ENCODE measurements at regions not wholly inside any gene's neighbourhood (a gene's known extent, or its start where the extent isn't known, plus 50 kb on each side); places are given as distances from the start of the nearest gene placed in this dataset.
A peak's percentile ranks its signal among the peaks of the same experiment; 100 is the strongest.

DNA sequence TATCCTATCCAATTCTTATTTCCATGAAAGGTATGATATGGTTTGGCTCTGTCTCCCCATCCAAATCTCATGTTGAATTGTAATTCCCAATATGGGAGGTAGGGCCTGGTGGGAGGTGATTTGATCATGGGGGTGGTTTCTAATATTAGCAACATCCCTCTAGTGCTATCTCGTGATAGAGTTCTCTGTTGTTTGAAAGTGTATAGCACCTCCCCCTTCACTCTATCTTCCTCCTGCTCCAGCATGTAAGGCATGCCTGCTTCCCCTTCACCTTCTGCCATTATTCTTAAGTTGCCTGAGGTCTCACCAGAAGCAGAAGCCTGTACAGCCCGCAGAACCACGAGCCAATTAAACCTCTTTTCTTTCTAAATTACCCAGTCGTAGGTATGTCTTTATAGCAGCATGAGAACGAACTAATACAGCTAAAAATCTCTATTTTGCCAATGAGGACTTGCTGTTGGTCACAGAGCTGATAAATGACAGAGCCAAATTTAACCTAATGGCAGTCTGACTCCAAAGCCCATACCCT lies 247.2 kb downstream of the HNRNPD start:
- Histone ChIP-seq H2BK5ac (ENCODE audit: low read length) (no peak overlapping the region), H3K79me2 (ENCODE audit: control insufficient read depth, insufficient read depth, low read length) (no peaks in the 10 kb centered on the region), H3K79me1 (ENCODE audit: low read length) (no peaks in the 10 kb centered on the region), H2AK5ac (ENCODE audit: low read length) (no peak overlapping the region), H4K5ac (ENCODE audit: low read length) (no peak overlapping the region), H3K4me2 (ENCODE audit: low read length) (no peak overlapping the region), H3K18ac (ENCODE audit: low read length) (no peak overlapping the region), H3K56ac (ENCODE audit: low read length) (no peak overlapping the region), H2BK120ac (ENCODE audit: low read depth, low read length) (no peak overlapping the region), H3K23ac (ENCODE audit: low read length) (no peak overlapping the region), H2BK15ac (replicated peaks; ENCODE audit: low read depth) (no peak overlapping the region), H3K27me3 (ENCODE audit: insufficient read depth, low read length, poor library complexity) (no peaks in the 10 kb centered on the region), H3K4ac (ENCODE audit: low read depth, low read length) (no peak overlapping the region), H3K27ac (ENCODE audit: low read depth, low read length) (no peak overlapping the region), H4K8ac (ENCODE audit: low read depth, low read length) (no peak overlapping the region), H3K4me3 (ENCODE audit: low read length) (no peak overlapping the region), H3K9ac (ENCODE audit: low read length) (no peak overlapping the region), H3K4me1 (ENCODE audit: control insufficient read depth, low read depth, low read length) (no peaks in the 10 kb centered on the region), H3K36me3 (ENCODE audit: control insufficient read depth, insufficient read depth, low read length) (no peaks in the 10 kb centered on the region)
- WGBS (ENCODE audit: extremely low coverage, insufficient coverage, low lambda C conversion rate) = no CpG with 5 or more reads among the region's 5 CpGs
- no peak for DNase-seq

DNA sequence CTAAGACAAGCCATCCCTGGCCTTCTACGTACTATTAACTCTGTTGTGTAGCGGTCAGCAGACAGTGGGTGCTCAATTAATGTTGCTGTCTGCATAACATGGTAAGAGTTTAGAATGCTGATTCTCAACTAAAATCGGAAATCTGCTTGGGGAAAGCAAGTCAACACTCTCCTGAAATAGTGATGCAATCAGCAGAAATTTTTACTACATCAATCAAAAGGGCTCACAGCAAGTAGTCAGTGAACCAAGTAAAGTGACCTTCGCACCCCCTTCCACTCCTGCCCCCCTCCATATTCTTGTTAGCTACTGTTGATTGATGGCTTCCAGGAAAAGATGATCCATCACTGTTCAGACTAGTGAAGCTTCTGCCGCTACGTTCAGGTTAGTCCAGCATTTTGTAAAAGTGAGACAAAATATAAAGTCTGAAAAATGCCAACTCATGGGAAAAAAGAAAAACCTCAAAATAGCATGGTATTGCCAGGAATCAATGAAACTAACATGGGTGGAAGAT lies 247.9 kb downstream of the HNRNPD start:
- Histone ChIP-seq H3K4ac (ENCODE audit: low read depth, low read length) (no peak overlapping the region), H4K5ac (ENCODE audit: low read length) (no peak overlapping the region), H3K23ac (ENCODE audit: low read length) (no peak overlapping the region), H3K56ac (ENCODE audit: low read length) (no peak overlapping the region), H3K4me2 (ENCODE audit: low read length) (no peak overlapping the region), H3K18ac (ENCODE audit: low read length) (no peak overlapping the region), H3K27me3 (ENCODE audit: insufficient read depth, low read length, poor library complexity) (no peaks in the 10 kb centered on the region), H4K8ac (ENCODE audit: low read depth, low read length) (no peak overlapping the region), H2BK120ac (ENCODE audit: low read depth, low read length) (no peak overlapping the region), H2BK15ac (replicated peaks; ENCODE audit: low read depth) (no peak overlapping the region), H3K4me3 (ENCODE audit: low read length) (no peak overlapping the region), H3K36me3 (ENCODE audit: control insufficient read depth, insufficient read depth, low read length) (no peaks in the 10 kb centered on the region), H2AK5ac (ENCODE audit: low read length) (no peak overlapping the region), H3K9ac (ENCODE audit: low read length) (no peak overlapping the region), H3K4me1 (ENCODE audit: control insufficient read depth, low read depth, low read length) (no peaks in the 10 kb centered on the region), H3K79me2 (ENCODE audit: control insufficient read depth, insufficient read depth, low read length) (no peaks in the 10 kb centered on the region), H2BK5ac (ENCODE audit: low read length) (no peak overlapping the region), H3K79me1 (ENCODE audit: low read length) (no peaks in the 10 kb centered on the region), H3K27ac (ENCODE audit: low read depth, low read length) (no peak overlapping the region)
- no CpG with 5 or more reads among the region's 6 CpGs for WGBS (ENCODE audit: extremely low coverage, insufficient coverage, low lambda C conversion rate)
- DNase-seq = no peak

DNA sequence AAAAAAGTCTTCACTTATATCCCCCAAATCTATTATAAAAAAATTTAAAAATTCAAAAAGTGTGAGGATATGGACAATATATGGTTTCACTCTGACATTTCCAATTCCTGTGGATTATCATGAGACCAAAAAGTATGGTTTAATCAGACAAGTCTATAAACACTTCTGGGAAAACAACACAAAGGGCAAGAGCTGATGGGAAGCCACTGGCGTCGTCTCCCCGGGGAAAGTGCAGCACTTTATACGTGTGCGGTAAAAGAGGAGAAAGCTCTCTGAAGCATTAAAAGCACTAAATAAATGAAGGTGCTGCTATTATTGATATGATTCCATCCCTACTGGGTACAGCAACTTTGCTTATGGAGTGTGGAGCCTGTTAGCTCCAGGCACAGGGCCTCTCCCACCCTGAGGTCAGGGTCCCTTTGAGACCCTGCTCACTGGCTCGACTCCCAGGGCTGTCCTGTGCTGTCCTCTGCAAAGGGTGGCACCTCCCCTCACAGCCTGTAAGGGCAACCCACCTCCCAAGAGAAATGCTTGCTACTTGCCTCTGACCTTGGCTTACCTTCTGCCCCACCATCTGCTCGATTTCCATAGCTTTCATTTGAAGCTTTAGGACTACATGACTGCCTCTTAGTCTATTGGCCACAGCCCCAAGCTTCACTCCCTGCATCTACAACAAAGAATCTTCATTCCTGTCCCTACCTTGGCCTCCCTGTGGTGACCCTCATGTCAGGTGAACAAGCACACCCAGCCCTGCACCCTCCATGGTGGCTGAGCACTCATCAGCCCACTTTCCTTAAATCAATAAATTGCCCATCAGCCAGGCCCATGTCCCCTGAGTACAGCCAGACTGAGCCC lies 248.6 kb downstream of the HNRNPD start:
- Histone ChIP-seq H3K27ac (ENCODE audit: low read depth, low read length) (no peak overlapping the region), H4K5ac (ENCODE audit: low read length) (no peak overlapping the region), H3K79me2 (ENCODE audit: control insufficient read depth, insufficient read depth, low read length) (no peaks in the 10 kb centered on the region), H3K18ac (ENCODE audit: low read length) (no peak overlapping the region), H2BK120ac (ENCODE audit: low read depth, low read length) (no peak overlapping the region), H3K56ac (ENCODE audit: low read length) (no peak overlapping the region), H3K4me3 (ENCODE audit: low read length) (no peak overlapping the region), H3K27me3 (ENCODE audit: insufficient read depth, low read length, poor library complexity) (no peaks in the 10 kb centered on the region), H3K4me2 (ENCODE audit: low read length) (no peak overlapping the region), H3K36me3 (ENCODE audit: control insufficient read depth, insufficient read depth, low read length) (no peaks in the 10 kb centered on the region), H3K23ac (ENCODE audit: low read length) (no peak overlapping the region), H3K79me1 (ENCODE audit: low read length) (no peaks in the 10 kb centered on the region), H2BK5ac (ENCODE audit: low read length) (no peak overlapping the region), H4K8ac (ENCODE audit: low read depth, low read length) (no peak overlapping the region), H3K9ac (ENCODE audit: low read length) (no peak overlapping the region), H3K4me1 (ENCODE audit: control insufficient read depth, low read depth, low read length) (no peaks in the 10 kb centered on the region), H2AK5ac (ENCODE audit: low read length) (no peak overlapping the region), H2BK15ac (replicated peaks; ENCODE audit: low read depth) (no peak overlapping the region), H3K4ac (ENCODE audit: low read depth, low read length) (no peak overlapping the region)
- DNase-seq = no peak
- WGBS (ENCODE audit: extremely low coverage, insufficient coverage, low lambda C conversion rate) = no CpG with 5 or more reads among the region's 7 CpGs

DNA sequence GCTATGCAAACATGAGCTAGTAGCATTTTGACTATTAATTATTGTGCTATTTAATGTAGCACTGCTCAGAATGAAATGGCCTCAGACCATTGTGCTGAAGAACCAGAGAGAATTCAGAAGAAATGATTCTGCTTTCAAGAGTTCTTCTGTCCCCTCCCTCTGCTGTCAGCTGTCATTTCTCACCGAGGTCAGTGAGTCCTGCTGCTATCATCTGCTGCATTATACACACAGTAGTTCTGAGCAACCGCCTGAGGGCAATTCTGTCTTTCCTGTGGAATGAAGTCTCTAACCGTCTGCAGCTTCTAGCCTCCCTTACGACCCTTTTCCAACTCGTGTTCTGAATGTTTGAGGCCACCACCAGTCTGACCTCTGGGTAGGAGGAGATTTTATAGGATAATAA lies 249.4 kb downstream of the HNRNPD start:
- H3K36me3 ChIP-seq (ENCODE audit: control insufficient read depth, insufficient read depth, low read length) = no peaks in the 10 kb centered on the region
- H3K4me3 ChIP-seq (ENCODE audit: low read length) = no peak overlapping the region
- H3K27ac ChIP-seq (ENCODE audit: low read depth, low read length) = no peak overlapping the region

DNA sequence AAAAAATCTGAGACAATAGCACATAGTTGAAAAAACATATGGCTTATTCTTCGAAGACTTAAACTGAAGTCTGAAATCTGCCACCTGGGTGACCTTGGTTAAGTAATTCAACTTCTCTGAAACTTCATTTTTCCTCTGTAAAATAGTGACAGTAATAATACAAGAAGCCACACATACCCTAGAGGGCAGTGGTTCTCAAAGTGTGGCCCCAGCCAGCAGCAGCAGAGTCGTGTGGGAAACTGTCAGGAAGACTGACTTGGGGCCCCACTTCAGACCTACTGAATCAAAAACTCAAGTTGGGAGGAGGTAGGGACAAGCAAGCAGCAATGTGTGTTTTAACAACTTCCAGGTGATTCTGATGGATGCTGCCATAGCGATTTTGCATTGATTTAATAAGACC lies 249.9 kb downstream of the HNRNPD start:
- no peaks in the 10 kb centered on the region for H3K79me1 ChIP-seq (ENCODE audit: low read length)
- H3K4me1 ChIP-seq (ENCODE audit: control insufficient read depth, low read depth, low read length) = no peaks in the 10 kb centered on the region
- no peak overlapping the region for H2BK120ac ChIP-seq (ENCODE audit: low read depth, low read length)
- H3K27ac ChIP-seq (ENCODE audit: low read depth, low read length) = no peak overlapping the region
- H3K4me3 ChIP-seq (ENCODE audit: low read length) = no peak overlapping the region
- no peak overlapping the region for H2AK5ac ChIP-seq (ENCODE audit: low read length)
- no peak overlapping the region for H3K4me2 ChIP-seq (ENCODE audit: low read length)
- H4K8ac ChIP-seq (ENCODE audit: low read depth, low read length) = no peak overlapping the region
- no CpG with 5 or more reads among the region's 3 CpGs for WGBS (ENCODE audit: extremely low coverage, insufficient coverage, low lambda C conversion rate)
- no peaks in the 10 kb centered on the region for H3K36me3 ChIP-seq (ENCODE audit: control insufficient read depth, insufficient read depth, low read length)
- H3K18ac ChIP-seq (ENCODE audit: low read length) = no peak overlapping the region
- no peak overlapping the region for H3K9ac ChIP-seq (ENCODE audit: low read length)
- H4K5ac ChIP-seq (ENCODE audit: low read length) = no peak overlapping the region
- no peaks in the 10 kb centered on the region for H3K27me3 ChIP-seq (ENCODE audit: insufficient read depth, low read length, poor library complexity)
- H3K56ac ChIP-seq (ENCODE audit: low read length) = no peak overlapping the region
- no peak overlapping the region for H3K23ac ChIP-seq (ENCODE audit: low read length)
- no peaks in the 10 kb centered on the region for H3K79me2 ChIP-seq (ENCODE audit: control insufficient read depth, insufficient read depth, low read length)
- H2BK15ac ChIP-seq (replicated peaks; ENCODE audit: low read depth) = no peak overlapping the region
- no peak overlapping the region for H2BK5ac ChIP-seq (ENCODE audit: low read length)
- DNase-seq = peak; percentile 40
- no peak overlapping the region for H3K4ac ChIP-seq (ENCODE audit: low read depth, low read length)

More for the DNA sequence above, 249.4 kb downstream of the HNRNPD start:
- Histone ChIP-seq H2AK5ac (ENCODE audit: low read length) (no peak overlapping the region), H4K5ac (ENCODE audit: low read length) (no peak overlapping the region), H2BK15ac (replicated peaks; ENCODE audit: low read depth) (no peak overlapping the region), H3K79me1 (ENCODE audit: low read length) (no peaks in the 10 kb centered on the region), H3K9ac (ENCODE audit: low read length) (no peak overlapping the region), H2BK5ac (ENCODE audit: low read length) (no peak overlapping the region), H3K4me1 (ENCODE audit: control insufficient read depth, low read depth, low read length) (no peaks in the 10 kb centered on the region), H2BK120ac (ENCODE audit: low read depth, low read length) (no peak overlapping the region), H3K18ac (ENCODE audit: low read length) (no peak overlapping the region), H3K4me2 (ENCODE audit: low read length) (no peak overlapping the region), H3K56ac (ENCODE audit: low read length) (no peak overlapping the region), H3K23ac (ENCODE audit: low read length) (no peak overlapping the region), H4K8ac (ENCODE audit: low read depth, low read length) (no peak overlapping the region), H3K4ac (ENCODE audit: low read depth, low read length) (no peak overlapping the region), H3K79me2 (ENCODE audit: control insufficient read depth, insufficient read depth, low read length) (no peaks in the 10 kb centered on the region), H3K27me3 (ENCODE audit: insufficient read depth, low read length, poor library complexity) (no peaks in the 10 kb centered on the region)
- WGBS (ENCODE audit: extremely low coverage, insufficient coverage, low lambda C conversion rate) = no CpG with 5 or more reads among the region's 5 CpGs
- DNase-seq = peak; percentile 37

Data from mesendoderm (in vitro differentiated cells).